NB4 (cell line): ENCODE measurements at regions not wholly inside any gene's neighbourhood (a gene's known extent, or its start where the extent isn't known, plus 50 kb on each side); places are given as distances from the start of the nearest gene placed in this dataset.
A peak's percentile ranks its signal among the peaks of the same experiment; 100 is the strongest.
"Not testable (repeated sequence)": the region's sequence is repeated elsewhere in the genome, so short reads cannot be mapped to it uniquely, and the experiment has no call there.

Experiments used
- DNase-seq: peaks from one replicate; pipeline ENCODE4 v3.0.0; 2010; ENCODE audit warnings: low read depth
- H3K4me3 ChIP-seq: one replicate; pipeline ENCODE4 v1.5.1; 2011; ENCODE audit warnings: mild to moderate bottlenecking, low read depth, low read length, moderate library complexity
- MYC ChIP-seq: IDR thresholded peaks from 2 replicates; pipeline ENCODE4 v1.6.1; 2011; ENCODE audit warnings: low read depth, low read length
- POLR2A ChIP-seq: IDR thresholded peaks from 2 replicates; pipeline ENCODE4 v1.6.1; 2011; ENCODE audit warnings: mild to moderate bottlenecking; ENCODE audit not compliant: insufficient read length; ENCODE audit errors: extremely low read depth
- TF ChIP-seq, protein P1 (sequence below): IDR thresholded peaks from 2 replicates; pipeline ENCODE4 v1.6.1; 2011; ENCODE audit warnings: low read depth, low read length
- TF ChIP-seq, protein P2 (sequence below): IDR thresholded peaks from one replicate; pipeline ENCODE4 v1.5.1; 2012; ENCODE audit warnings: low read depth, low read length

DNA sequence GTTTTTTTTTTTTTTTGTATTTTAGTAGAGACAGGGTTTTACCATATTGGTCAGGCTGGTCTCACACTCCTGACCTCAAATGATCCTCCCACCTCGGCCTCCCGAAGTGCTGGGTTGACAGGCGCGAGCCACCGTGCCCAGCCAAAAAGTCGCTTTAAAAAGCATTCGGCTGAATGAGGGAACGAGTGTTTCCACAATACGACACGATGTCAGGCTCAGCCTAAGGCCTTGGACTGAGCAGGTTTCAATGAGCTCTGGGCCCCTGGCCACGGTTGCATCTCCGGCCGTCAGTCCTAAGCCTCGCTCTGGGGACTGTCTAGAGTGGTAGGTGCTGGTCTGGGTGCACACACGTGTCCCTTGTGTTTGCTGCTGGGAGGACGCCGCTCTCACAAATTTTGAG, 122.6 kb upstream of the ZNF469 start:
- DNase-seq = not testable (repeated sequence)

DNA sequence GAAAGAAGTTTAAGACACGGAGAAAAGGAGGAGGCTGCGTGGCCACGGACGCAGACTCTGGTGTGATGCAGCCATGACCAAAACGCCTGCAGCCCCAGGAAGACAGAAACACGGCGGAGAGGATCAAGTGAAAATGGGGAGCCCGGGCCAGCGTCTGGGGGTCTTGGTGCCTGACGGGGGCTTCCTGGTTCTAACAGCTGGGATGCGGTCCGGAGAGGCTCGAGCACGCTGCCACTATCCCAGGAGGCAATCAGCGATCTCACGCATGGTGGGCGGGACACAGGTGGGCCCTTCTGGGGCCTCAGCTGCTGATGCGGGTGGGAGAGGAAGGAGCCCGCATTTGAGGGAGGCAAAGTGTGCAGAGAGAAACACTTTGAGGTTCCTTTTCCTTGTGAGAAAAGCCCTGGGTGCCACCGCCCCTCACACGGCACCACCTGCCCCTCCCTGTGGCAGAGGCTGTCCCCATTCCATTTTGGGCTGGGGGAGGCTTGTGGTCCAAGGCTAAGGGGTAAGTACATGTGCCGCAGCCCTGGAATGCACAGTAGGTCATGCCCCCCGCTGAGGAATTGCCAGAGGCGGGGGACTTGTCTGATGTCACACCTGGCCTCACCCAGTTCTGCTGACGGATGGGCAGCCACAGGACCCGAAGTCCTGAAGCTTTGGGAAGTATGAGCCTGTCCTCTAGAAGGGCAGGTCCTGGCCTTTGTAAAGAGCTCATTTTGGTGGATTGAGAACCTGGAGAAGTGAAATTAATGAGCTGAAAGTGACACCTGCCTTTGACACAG, 121.7 kb upstream of the ZNF469 start:
- not testable (repeated sequence) for DNase-seq, H3K4me3 ChIP-seq

More for the DNA sequence above, 122.6 kb upstream of the ZNF469 start:
- not testable (repeated sequence) for H3K4me3 ChIP-seq

DNA sequence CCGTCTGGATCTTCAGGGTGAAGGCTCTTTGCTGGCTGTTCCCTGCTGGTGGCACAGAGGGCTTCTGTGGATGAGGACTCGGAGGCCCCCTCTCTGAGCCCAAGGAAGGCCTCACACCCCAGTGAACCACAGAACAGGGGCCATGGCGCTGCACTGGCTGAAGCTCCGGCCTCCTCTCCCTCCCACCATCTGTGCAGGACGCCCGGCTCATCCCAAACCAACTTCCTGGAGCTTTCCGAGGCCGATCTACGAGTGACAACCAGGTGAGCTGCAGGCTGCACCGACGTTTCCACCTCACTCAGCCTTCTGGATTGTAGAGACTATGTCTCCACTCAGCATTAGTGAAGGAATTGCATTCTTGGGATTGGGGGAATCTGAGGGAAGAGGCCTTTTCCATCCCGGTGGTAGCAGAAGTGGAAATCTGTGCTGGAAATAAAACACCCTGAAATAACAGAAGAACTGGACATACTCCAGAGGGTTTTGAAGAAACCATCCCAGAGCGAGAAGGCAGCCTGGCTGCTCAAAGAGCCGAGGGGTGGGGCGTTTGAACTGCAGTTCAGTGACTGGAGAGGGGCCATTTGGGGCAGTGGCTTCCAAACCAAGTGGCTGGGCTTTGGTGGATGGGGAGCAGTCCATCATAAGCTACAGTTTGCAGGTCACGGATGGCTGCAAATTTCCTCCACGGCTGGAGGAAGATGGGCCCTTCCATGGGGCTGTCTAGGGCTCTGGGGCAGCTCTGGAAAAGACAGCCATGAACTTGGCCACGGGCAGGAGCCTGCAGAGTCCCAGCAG, 120.7 kb upstream of the ZNF469 start:
- DNase-seq, H3K4me3 ChIP-seq: not testable (repeated sequence)

DNA sequence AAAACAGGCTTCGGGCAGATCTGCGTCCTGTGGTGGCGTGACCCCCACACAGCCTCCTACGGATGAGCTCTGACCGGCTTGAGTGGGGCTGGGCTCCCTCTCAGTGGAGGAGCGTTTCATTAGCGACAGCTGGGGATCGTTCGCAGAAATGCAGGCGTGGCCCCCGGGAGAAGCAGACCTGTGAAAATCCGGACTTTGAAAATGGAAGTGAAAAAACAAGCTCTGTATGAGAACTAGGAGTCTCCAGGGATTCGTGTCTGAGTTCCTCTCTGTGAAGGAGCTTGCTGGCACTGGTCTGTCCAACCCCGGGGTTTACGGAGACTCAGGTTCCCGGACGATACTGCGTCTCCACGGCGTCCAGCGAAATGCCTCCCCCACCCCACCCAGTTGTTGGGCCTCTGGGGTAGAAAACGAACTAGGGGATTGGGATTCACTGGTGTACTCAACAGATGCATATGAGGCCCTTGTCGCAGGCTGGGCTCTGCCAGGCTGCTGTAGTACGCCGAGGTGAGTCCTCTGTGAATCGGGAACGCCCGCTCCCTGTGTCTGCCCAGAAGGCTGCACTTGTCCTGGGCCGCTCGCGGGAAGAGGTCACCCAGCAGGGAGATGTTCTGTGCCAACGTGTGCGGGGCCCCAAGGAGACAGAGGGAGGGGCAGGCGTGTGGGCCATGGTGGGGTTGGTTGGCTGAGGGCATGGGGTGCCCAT, 119.7 kb upstream of the ZNF469 start:
- DNase-seq = peak; percentile 37
- H3K4me3 ChIP-seq = not testable (repeated sequence)

DNA sequence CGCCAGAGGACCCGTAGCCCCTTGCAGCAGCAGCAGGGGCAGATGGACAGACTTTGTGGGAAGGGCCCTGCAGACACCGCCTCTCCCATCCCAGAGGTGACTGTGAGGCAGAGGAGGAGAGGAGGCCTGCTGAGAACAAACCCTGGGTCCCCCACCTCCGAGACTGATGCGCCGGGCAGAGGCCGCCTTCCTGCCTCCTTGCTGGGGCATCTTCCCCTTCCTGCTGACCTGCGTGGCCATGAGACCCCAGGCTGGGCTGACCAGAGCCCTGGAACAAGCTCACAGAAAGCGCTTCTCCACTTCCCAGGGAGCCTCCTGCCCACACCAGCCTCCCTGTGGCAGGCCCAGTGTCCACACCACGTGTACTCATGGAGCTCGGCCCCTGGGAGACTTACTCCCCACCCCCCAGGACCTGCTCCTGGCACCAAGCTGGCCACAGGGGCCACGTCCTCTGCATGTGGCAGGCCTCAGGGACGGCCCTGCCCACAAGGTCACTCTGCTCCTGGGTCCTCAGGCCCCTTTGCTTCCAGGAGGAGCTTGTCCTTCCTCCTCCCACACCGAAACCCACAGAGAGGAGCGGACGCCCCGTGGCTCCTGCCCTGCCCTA, 119.0 kb upstream of the ZNF469 start:
- H3K4me3 ChIP-seq, DNase-seq: not testable (repeated sequence)

DNA sequence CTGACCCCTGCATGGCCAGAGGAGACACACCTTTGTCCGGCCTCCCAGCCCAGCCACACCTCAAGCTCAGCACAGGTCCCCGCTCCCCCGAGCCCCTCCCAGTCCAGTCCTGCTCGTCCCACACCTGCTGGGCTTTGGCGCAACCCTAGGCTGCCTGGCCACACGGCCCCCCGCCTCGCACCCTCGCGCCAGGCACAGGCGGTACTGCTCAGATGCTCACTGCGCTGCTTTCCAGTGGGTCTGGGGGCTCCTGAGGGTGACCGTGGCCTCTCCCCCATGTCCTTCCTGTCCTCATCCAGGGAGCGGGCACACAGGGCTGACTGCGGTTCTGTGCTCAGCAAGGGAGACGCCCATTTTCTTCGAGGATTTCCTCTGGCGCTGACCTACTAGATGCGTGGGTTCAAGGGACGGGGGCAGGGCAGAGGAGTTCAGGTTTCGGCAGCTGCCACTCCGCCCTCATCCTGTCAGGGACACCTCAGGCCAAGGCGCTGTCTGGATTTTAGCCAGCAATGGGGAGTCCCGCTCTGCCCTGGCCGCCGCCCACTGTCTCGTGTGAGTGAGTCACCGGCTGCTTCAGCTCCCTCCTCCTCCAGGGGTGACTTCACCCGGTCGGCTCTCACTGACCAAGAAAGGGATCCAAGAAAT, 118.0 kb upstream of the ZNF469 start:
- H3K4me3 ChIP-seq = no peak overlapping the region
- DNase-seq = peak; percentile 62
- TF ChIP-seq, protein P1, sequence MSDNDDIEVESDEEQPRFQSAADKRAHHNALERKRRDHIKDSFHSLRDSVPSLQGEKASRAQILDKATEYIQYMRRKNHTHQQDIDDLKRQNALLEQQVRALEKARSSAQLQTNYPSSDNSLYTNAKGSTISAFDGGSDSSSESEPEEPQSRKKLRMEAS = no peak
- TF ChIP-seq MYC = no peak
- no peak for TF ChIP-seq POLR2A
- TF ChIP-seq, protein P2, sequence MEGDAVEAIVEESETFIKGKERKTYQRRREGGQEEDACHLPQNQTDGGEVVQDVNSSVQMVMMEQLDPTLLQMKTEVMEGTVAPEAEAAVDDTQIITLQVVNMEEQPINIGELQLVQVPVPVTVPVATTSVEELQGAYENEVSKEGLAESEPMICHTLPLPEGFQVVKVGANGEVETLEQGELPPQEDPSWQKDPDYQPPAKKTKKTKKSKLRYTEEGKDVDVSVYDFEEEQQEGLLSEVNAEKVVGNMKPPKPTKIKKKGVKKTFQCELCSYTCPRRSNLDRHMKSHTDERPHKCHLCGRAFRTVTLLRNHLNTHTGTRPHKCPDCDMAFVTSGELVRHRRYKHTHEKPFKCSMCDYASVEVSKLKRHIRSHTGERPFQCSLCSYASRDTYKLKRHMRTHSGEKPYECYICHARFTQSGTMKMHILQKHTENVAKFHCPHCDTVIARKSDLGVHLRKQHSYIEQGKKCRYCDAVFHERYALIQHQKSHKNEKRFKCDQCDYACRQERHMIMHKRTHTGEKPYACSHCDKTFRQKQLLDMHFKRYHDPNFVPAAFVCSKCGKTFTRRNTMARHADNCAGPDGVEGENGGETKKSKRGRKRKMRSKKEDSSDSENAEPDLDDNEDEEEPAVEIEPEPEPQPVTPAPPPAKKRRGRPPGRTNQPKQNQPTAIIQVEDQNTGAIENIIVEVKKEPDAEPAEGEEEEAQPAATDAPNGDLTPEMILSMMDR = no peak

DNA sequence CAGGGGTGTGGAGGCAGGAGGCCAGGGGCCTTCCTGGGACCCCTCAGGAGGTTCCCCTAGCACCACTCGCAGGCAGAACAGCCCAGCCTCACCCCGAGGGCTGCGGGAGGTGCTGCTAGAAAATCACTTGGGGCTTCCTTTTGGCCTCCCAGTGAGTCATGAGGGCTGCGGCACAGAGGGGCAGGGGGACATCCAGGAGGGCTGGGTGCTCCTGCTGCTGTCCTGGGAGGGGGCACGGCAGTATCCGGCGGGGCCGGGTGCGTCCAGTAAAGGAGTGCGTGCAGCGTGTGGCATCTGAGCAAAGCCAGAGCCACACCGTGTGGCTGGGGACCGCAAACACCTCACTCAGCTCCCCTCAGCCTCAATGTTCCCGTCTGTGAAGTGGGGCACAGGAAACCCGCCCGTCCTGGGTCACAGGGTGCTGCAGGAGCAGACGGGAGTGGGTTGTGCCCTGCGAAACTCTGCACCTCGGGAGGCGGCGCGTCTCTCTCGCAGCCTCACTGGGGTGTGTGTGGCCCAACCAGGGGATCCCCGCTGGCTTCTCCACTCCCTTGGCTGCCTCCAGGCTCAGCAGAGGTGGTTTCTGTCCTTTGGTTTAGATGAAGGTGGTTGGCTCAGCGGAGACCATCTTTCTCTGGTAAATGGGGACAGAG, 117.3 kb upstream of the ZNF469 start:
- not testable (repeated sequence) for DNase-seq, H3K4me3 ChIP-seq

DNA sequence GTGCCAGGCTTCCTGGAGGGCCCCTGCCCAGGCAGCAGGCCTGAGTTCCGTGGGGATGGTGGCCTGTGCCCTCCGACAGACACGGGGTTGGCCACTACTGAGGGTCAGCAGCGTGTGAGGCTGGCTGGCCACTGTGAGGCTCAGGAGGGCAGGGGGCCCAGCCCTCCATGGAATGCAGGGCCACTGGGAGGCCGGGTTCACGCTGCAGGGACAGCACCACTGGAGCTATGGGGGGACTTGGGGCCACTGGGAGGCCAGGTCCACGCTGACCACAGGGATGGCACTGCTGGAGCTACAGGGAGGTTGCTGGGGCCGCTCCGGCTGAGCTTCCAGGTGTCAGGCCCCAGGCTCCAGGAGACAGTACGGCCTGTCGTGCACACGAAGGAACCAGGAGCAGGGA, 116.7 kb upstream of the ZNF469 start:
- DNase-seq = not testable (repeated sequence)

DNA sequence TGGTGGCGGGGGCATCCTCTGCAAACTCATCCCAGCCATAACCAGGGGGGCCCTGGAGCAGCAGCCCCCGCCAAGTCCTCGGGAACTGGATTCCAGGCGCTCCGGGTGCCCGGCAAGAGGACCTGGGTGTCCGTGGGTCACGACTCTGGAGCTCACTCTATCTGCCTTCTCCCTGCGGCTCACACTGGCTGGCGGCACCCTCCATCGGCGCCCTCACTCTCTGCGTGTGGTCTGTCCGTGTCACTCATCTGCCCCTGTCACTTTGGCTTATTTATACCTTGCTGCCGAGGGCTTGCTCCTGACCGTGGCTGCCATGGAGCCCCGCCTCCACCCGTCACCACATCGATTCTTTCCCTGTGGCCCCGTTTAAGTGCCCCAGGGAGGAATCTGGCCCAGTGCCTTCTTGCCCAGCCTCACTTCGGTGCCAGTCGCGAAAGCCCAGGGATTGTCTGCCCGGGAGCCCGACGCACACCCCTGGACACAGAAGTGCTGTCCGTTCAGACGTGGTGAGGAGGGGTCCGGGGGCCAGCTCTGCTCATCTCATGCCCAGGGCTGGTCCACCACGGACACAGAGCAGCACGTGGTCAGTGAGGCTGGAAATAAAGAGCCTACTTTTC, 115.7 kb upstream of the ZNF469 start:
- DNase-seq, H3K4me3 ChIP-seq: not testable (repeated sequence)

More for the DNA sequence above, 116.7 kb upstream of the ZNF469 start:
- H3K4me3 ChIP-seq = not testable (repeated sequence)

DNA sequence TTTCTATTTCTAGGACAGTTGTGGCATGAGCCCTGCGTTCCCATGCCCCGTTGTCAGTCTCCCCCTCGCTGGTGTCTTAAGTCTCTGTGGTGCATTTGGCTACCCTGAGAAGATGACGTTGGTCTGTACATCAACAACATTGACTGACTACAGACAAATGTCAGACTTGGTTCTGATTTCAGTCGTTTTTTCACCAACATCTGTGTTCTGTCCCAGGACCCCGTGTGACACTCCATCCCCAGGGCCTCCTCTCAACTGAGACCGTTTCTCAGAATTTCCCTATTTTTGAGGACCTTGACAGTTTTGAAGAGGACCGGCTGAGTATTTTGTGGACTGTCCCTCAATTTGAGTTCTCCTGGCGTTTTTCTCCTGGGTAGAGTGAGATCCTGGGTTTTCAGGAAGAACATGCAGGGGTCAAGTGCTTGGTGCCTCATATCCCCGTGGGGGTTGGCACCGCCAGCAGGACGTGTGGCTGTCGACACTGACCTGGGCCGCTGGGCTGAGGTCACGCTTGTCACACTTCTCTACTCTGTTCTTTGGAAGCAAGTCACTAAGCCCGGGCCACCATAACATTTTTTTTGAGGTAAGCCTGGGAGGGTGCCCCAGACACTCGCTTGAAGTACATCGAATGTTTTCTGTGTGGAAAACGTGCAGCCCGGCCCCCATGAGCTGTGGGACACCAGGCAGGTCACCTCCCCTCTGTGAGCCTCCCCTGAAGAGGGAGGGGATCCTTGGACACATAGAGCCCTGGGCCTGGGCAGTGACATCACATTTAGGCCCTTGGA, 114.4 kb upstream of the ZNF469 start:
- not testable (repeated sequence) for DNase-seq, H3K4me3 ChIP-seq

DNA sequence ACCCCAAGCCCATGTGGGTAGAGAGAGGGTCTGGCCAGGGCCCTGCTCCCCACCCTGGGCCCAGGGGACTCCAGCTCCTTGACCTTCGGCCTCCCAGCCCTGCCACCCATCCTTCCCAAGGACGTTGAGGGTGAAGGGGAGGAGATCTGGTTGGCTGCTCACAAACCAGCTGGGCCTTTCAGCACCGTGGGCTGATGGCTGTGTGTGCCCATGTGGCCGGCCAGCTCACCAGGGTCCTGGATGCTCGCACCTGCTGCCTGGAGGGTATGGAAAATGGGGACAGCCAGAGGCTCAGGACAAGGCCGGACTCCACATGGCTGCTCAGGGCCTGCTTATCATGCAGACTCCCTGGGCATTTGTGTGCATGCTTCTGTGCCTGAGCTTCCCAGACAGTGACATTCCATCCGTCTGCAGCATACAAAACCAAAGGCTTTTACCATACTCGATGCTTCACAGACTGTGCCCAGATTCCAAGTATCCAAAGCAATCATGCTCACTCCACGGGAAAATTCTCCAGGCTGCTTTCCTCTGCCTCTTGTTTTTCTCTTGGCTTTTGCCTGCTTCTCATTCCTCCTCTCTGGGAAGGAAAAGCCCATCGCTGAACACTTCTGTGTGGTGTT, 112.5 kb upstream of the ZNF469 start:
- not testable (repeated sequence) for H3K4me3 ChIP-seq

DNA sequence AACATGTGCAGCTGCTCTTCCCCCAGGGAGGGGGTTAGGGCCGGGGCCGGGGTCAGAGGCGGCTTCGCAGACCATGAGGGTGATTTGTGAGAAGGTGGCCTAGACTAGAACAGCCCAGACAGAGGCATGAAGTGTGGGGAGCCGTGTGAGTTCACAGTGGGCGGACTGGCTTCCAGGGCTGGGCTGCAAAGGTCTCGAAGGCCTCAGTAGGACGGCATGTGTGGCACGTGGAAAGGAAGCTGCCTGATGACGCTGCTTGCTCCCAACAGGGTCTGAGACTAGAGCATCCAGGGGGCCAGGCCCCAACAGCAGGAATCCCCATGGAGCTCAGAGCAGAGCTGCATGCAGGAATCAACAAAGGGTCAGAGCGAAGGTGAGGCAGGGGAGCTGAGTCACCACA, 111.5 kb upstream of the ZNF469 start:
- H3K4me3 ChIP-seq, DNase-seq: not testable (repeated sequence)

More for the DNA sequence above, 112.5 kb upstream of the ZNF469 start:
- not testable (repeated sequence) for DNase-seq

DNA sequence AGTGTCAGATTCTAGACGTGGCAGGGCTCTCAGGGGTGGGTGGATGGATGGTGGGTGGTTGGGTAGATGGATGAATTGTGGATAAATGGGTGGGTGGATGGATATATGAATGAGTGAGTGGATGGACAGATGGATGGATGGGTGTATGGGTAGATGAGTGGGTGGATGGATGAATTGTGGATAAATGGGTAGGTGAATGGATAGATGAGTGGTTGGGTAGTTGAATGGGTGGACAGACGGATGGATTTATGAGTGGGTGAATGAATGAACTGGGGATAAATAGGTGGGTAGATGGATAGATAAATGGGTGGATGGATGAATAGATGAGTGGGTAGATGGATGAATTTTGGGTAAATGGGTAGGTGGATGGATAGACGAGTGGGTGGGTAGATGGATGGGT, 111.0 kb upstream of the ZNF469 start:
- H3K4me3 ChIP-seq, DNase-seq: not testable (repeated sequence)

DNA sequence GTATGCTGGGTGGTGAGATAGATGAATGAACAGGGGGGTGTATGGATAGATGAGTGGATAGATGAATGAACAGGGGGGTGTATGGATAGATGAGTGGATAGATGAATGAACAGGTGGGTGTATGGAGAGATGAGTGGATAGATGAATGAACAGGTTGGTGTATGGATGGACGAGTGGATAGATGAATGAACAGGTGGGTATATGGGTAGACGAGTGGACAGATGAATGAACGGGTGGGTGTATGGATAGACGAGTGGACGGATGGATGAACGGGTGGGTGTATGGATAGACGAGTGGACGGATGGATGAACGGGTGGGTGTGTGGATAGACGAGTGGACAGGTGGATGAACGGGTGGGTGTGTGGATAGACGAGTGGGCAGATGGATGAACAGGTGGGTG, 110.3 kb upstream of the ZNF469 start:
- H3K4me3 ChIP-seq, DNase-seq: not testable (repeated sequence)
